ENCODE measurements at regions not wholly inside any gene's neighbourhood (a gene's known extent, or its start where the extent isn't known, plus 50 kb on each side); places are given as distances from the start of the nearest gene placed in this dataset.

- Mint-ChIP-seq H3K9me3 (no peaks in the 10 kb centered on the region), H3K4me3 (no peak overlapping the region), H3K27ac (no peak overlapping the region), H3K27me3 (ENCODE audit: low read depth) (no peaks in the 10 kb centered on the region), H3K36me3 (ENCODE audit: low read depth) (no peaks in the 10 kb centered on the region), H3K4me1 (peaks cover 5% of the 10 kb centered on the region)
- TF ChIP-seq CTCF (IDR thresholded peaks at IDR 0.05; ENCODE audit: unreplicated experiment in 3 of 3), result no peak
These were observed 201.1 kb downstream of the SAMD5 start for GRCh38 chr6:147709396-147710272.

- Mint-ChIP-seq H3K27me3 (ENCODE audit: low read depth) (no peaks in the 10 kb centered on the region), H3K4me3 (no peak overlapping the region), H3K9me3 (no peaks in the 10 kb centered on the region), H3K4me1 (peaks cover 5% of the 10 kb centered on the region), H3K36me3 (ENCODE audit: low read depth) (no peaks in the 10 kb centered on the region), H3K27ac (no peak overlapping the region)
- TF ChIP-seq CTCF (IDR thresholded peaks at IDR 0.05; ENCODE audit: unreplicated experiment in 3 of 3), result no peak
These were observed 202.4 kb downstream of the SAMD5 start for GRCh38 chr6:147710890-147711289.

DNA sequence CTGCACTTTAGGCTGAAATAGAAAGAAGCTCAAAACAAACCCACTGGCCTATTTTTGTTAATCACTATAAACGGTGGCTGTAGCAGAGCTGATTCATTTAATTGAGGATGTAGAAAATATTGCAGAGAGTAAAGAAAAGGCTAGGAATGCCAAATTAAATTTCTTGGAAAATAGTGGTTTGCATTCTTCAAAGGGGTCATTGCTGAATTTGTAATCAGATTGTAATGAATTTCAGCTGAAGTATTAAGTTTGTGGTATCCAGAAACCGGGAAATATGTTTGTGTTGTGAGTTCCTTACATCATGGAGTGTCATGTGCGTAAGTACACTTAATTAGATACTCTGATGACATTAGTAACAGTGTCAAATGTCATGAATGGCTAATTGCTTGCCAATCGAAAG lies 203.0 kb downstream of the SAMD5 start:
- Mint-ChIP-seq H3K4me3 (no peak overlapping the region), H3K27me3 (ENCODE audit: low read depth) (no peaks in the 10 kb centered on the region), H3K27ac (no peak overlapping the region), H3K4me1 (peaks cover 5% of the 10 kb centered on the region), H3K36me3 (ENCODE audit: low read depth) (no peaks in the 10 kb centered on the region), H3K9me3 (no peaks in the 10 kb centered on the region)
- no peak for TF ChIP-seq CTCF (IDR thresholded peaks at IDR 0.05; ENCODE audit: unreplicated experiment in 3 of 3)

DNA sequence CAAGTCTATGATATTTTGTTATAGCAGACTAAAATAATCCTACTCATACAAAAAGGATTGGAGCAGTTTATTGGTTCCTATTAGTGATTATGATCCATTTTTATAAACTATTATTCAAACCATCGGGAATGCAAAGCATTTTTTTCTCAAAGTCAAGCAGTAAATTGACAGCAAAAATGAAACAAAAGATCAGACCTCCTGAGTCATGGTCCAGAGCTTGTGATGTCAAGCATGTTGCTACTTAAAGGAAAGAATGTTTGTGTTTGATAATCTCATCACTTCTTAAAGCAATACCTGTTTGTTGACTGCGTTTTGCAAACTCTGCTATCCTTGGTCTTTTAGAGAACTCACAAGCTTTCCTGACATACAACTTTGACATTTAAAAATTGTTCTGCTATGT lies 204.4 kb downstream of the SAMD5 start:
- H3K9me3 Mint-ChIP-seq, result peaks cover 3% of the 10 kb centered on the region
- no peaks in the 10 kb centered on the region for H3K27me3 Mint-ChIP-seq (ENCODE audit: low read depth)
- no peak for TF ChIP-seq CTCF (IDR thresholded peaks at IDR 0.05; ENCODE audit: unreplicated experiment in 3 of 3)
- no peak overlapping the region for H3K27ac Mint-ChIP-seq
- H3K4me3 Mint-ChIP-seq, result no peak overlapping the region
- peaks cover 5% of the 10 kb centered on the region for H3K4me1 Mint-ChIP-seq
- no peaks in the 10 kb centered on the region for H3K36me3 Mint-ChIP-seq (ENCODE audit: low read depth)

DNA sequence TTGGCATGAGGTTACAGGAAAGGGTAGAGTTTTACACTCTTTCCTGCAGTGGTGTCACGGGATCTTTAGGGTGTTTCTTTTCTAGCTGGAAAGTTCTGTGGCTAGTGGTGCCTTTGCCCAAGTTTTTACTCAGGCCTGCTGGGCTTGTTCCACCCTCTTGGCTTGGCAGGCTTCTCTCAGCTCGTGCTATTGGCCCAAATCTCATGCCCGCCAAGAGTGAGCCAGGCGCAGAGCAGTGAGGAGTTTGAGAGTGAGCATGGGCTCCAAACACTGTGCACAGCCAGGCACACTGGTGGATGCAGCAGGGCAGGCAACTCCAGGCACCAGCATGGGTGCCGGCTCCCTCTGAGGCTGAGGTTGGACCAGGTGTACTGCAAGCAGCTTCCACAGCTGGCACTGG lies 206.5 kb downstream of the SAMD5 start:
- peaks cover 3% of the 10 kb centered on the region for H3K9me3 Mint-ChIP-seq
- no peaks in the 10 kb centered on the region for H3K36me3 Mint-ChIP-seq (ENCODE audit: low read depth)
- H3K27ac Mint-ChIP-seq, result no peak overlapping the region
- no peak overlapping the region for H3K4me3 Mint-ChIP-seq
- H3K27me3 Mint-ChIP-seq (ENCODE audit: low read depth), result no peaks in the 10 kb centered on the region
- no peaks in the 10 kb centered on the region for H3K4me1 Mint-ChIP-seq
- no peak for TF ChIP-seq CTCF (IDR thresholded peaks at IDR 0.05; ENCODE audit: unreplicated experiment in 3 of 3)

DNA sequence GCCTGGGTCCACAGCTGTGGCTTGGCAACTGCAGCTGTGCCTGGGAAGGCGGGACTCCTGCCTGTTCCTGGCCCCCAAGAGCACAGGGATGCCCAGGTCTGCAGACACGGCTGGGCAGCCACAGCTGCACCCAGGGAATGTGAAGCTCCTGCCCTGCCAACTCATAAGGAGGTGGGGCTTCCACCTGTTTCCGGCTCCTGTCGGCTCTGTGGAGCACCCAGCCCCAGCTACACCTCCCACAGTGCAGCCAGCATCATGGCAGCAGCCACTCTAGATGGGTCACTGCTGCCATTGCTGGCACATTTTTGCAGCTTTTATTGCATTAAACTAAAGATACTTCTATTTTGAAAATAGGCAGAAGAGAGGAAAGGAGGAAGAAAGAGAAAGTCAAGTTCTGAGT lies 207.9 kb downstream of the SAMD5 start:
- no peaks in the 10 kb centered on the region for H3K4me1 Mint-ChIP-seq
- H3K27me3 Mint-ChIP-seq (ENCODE audit: low read depth), result no peaks in the 10 kb centered on the region
- no peak for TF ChIP-seq CTCF (IDR thresholded peaks at IDR 0.05; ENCODE audit: unreplicated experiment in 3 of 3)
- H3K4me3 Mint-ChIP-seq, result no peak overlapping the region
- H3K36me3 Mint-ChIP-seq (ENCODE audit: low read depth), result no peaks in the 10 kb centered on the region
- H3K9me3 Mint-ChIP-seq, result peaks cover 3% of the 10 kb centered on the region
- H3K27ac Mint-ChIP-seq, result no peak overlapping the region
